ENCODE measurements at regions not wholly inside any gene's neighbourhood (a gene's known extent, or its start where the extent isn't known, plus 50 kb on each side); places are given as distances from the start of the nearest gene placed in this dataset.

DNA sequence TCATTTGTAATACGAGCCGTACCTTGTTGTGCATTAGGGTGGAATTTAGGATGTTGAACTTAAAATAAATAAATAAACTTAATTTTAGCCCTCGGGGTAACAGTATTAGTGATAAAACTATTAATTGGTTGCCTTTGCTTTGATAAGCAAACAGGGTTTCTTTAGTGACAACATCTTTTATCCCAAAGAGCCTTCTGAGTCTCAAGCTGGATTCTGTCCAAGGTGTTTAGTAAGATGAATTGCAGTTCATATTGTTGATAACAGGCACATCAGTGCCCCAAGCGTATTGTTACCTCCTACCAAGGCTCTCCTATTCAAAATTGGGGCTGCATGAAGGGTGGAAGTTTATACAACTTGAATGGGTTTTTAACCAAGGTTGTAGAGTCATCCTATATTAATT lies 144.4 kb upstream of the CELF2 start:
- TF ChIP-seq, protein P1, sequence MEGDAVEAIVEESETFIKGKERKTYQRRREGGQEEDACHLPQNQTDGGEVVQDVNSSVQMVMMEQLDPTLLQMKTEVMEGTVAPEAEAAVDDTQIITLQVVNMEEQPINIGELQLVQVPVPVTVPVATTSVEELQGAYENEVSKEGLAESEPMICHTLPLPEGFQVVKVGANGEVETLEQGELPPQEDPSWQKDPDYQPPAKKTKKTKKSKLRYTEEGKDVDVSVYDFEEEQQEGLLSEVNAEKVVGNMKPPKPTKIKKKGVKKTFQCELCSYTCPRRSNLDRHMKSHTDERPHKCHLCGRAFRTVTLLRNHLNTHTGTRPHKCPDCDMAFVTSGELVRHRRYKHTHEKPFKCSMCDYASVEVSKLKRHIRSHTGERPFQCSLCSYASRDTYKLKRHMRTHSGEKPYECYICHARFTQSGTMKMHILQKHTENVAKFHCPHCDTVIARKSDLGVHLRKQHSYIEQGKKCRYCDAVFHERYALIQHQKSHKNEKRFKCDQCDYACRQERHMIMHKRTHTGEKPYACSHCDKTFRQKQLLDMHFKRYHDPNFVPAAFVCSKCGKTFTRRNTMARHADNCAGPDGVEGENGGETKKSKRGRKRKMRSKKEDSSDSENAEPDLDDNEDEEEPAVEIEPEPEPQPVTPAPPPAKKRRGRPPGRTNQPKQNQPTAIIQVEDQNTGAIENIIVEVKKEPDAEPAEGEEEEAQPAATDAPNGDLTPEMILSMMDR (IDR thresholded peaks at IDR 0.05), result no peak
- no peak for TF ChIP-seq EZH2 (IDR thresholded peaks at IDR 0.05)

Data from neural progenitor cell (in vitro differentiated cells).